OCI-LY3 (cell line): ENCODE measurements at regions not wholly inside any gene's neighbourhood (a gene's known extent, or its start where the extent isn't known, plus 50 kb on each side); places are given as distances from the start of the nearest gene placed in this dataset.

Source experiments
- CTCF ChIP-seq: fragments of 200-600, 300-600 bp; sonication (generic); IDR thresholded peaks from 2 replicates; pipeline ENCODE4 v1.5.1; 2014; ENCODE audit warnings: antibody characterized with exemption, low read length, low read depth
- EZH2phosphoT487 ChIP-seq: fragments of 200-600 bp; shearing (Covaris generic); IDR thresholded peaks from 2 replicates; pipeline ENCODE4 v1.6.1; 2018; ENCODE audit warnings: antibody characterized with exemption, mixed run types, low read depth

GRCh38 chr7:136053689-136054485 lies 76.7 kb upstream of the MTPN start:
- TF ChIP-seq CTCF (no peak), EZH2phosphoT487 (no peak)
